ENCODE measurements at regions not wholly inside any gene's neighbourhood (a gene's known extent, or its start where the extent isn't known, plus 50 kb on each side); places are given as distances from the start of the nearest gene placed in this dataset.

- Histone ChIP-seq H3K9me3 (no peaks in the 10 kb centered on the region), H3K4me1 (replicated peaks) (no peaks in the 10 kb centered on the region), H3K4me3 (no peak overlapping the region), H3K36me3 (no peaks in the 10 kb centered on the region), H3K27me3 (replicated peaks; ENCODE audit: insufficient read depth) (no peaks in the 10 kb centered on the region), H3K27ac (no peak overlapping the region)
- TF ChIP-seq POLR2AphosphoS5 (IDR thresholded peaks at IDR 0.05) (no peak), CTCF (IDR thresholded peaks at IDR 0.05) (no peak), POLR2A (IDR thresholded peaks at IDR 0.05) (no peak)
- intact Hi-C loops (cut with DNase I), result no loop called here
- DNase-seq (ENCODE audit: low spot score), result no peak
- 63% methylated on average over 3 of the region's 3 CpGs for WGBS
Observed at GRCh38 chr5:4150067-4150466, 554.4 kb downstream of the IRX1 start.

GRCh38 chr5:4156153-4156552 lies 560.5 kb downstream of the IRX1 start:
- intact Hi-C loops (cut with DNase I), result no loop called here
- no peak for TF ChIP-seq POLR2AphosphoS5 (IDR thresholded peaks at IDR 0.05)
- TF ChIP-seq POLR2A (IDR thresholded peaks at IDR 0.05), result no peak
- TF ChIP-seq CTCF (IDR thresholded peaks at IDR 0.05), result no peak
- 80% methylated on average over 1 of the region's 1 CpG for WGBS
- no peak for DNase-seq (ENCODE audit: low spot score)
- H3K27me3 ChIP-seq (replicated peaks; ENCODE audit: insufficient read depth), result no peaks in the 10 kb centered on the region
- H3K27ac ChIP-seq, result no peak overlapping the region
- no peak overlapping the region for H3K4me3 ChIP-seq
- no peaks in the 10 kb centered on the region for H3K9me3 ChIP-seq
- H3K4me1 ChIP-seq (replicated peaks), result no peaks in the 10 kb centered on the region
- H3K36me3 ChIP-seq, result no peaks in the 10 kb centered on the region

- no peak overlapping the region for H3K4me3 ChIP-seq
- H3K27me3 ChIP-seq (replicated peaks; ENCODE audit: insufficient read depth), result no peaks in the 10 kb centered on the region
- DNase-seq (ENCODE audit: low spot score), result no peak
- no peaks in the 10 kb centered on the region for H3K4me1 ChIP-seq (replicated peaks)
- no peak overlapping the region for H3K27ac ChIP-seq
- intact Hi-C loops (cut with DNase I), result no loop called here
- TF ChIP-seq CTCF (IDR thresholded peaks at IDR 0.05) (no peak), POLR2AphosphoS5 (IDR thresholded peaks at IDR 0.05) (no peak), POLR2A (IDR thresholded peaks at IDR 0.05) (no peak)
- H3K36me3 ChIP-seq, result no peaks in the 10 kb centered on the region
- no peaks in the 10 kb centered on the region for H3K9me3 ChIP-seq
Observed at GRCh38 chr5:4156889-4157288, 561.3 kb downstream of the IRX1 start.

- intact Hi-C loops (cut with DNase I), result no loop called here
- H3K4me3 ChIP-seq, result no peak overlapping the region
- TF ChIP-seq CTCF (IDR thresholded peaks at IDR 0.05) (no peak), POLR2AphosphoS5 (IDR thresholded peaks at IDR 0.05) (no peak), POLR2A (IDR thresholded peaks at IDR 0.05) (no peak)
- H3K4me1 ChIP-seq (replicated peaks), result no peaks in the 10 kb centered on the region
- no peak for DNase-seq (ENCODE audit: low spot score)
- no peaks in the 10 kb centered on the region for H3K9me3 ChIP-seq
- no peak overlapping the region for H3K27ac ChIP-seq
- H3K27me3 ChIP-seq (replicated peaks; ENCODE audit: insufficient read depth), result no peaks in the 10 kb centered on the region
- no peaks in the 10 kb centered on the region for H3K36me3 ChIP-seq
- 68% methylated on average over 3 of the region's 3 CpGs for WGBS
Observed at GRCh38 chr5:4158750-4159447, 563.3 kb downstream of the IRX1 start.

- H3K4me3 ChIP-seq, result no peak overlapping the region
- no peak for TF ChIP-seq POLR2AphosphoS5 (IDR thresholded peaks at IDR 0.05)
- TF ChIP-seq POLR2A (IDR thresholded peaks at IDR 0.05), result no peak
- no peak for TF ChIP-seq CTCF (IDR thresholded peaks at IDR 0.05)
- no peaks in the 10 kb centered on the region for H3K27me3 ChIP-seq (replicated peaks; ENCODE audit: insufficient read depth)
- no peaks in the 10 kb centered on the region for H3K4me1 ChIP-seq (replicated peaks)
- DNase-seq (ENCODE audit: low spot score), result no peak
- 79% methylated on average over 5 of the region's 5 CpGs for WGBS
- intact Hi-C loops (cut with DNase I), result no loop called here
- H3K36me3 ChIP-seq, result no peaks in the 10 kb centered on the region
- no peak overlapping the region for H3K27ac ChIP-seq
- H3K9me3 ChIP-seq, result no peaks in the 10 kb centered on the region
Observed at GRCh38 chr5:4159681-4160080, 564.0 kb downstream of the IRX1 start.

Data from prostate gland (tissue), 2 donors.